Retina (tissue), 1 donor: ENCODE measurements at regions not wholly inside any gene's neighbourhood (a gene's known extent, or its start where the extent isn't known, plus 50 kb on each side); places are given as distances from the start of the nearest gene placed in this dataset.
A peak's percentile ranks its signal among the peaks of the same experiment; 100 is the strongest.
"Not testable (repeated sequence)": the region's sequence is repeated elsewhere in the genome, so short reads cannot be mapped to it uniquely, and the experiment has no call there.

Experiments
- DNase-seq: peaks from one replicate; pipeline ENCODE4 v3.0.0-alpha.2; 2016

DNA sequence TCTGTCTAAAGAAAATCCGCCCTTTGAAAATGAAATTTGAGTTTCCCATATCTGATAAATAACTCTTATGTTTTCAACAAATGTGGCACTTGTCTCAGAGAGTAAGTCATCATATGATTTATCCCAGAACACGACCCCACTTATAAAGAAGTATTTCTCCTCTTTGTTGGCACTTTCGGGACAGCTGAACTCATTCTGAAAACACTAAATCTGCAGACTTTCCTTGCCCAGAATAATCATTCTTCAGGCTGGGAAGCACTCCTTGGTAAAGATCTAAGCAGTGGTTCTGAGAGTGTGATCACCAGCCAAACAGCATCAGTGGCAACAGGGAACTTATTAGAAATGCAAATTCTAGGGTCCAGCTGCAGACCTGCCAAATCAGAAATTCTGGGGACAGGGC, 532.2 kb upstream of the API5 start:
- no peak for DNase-seq

DNA sequence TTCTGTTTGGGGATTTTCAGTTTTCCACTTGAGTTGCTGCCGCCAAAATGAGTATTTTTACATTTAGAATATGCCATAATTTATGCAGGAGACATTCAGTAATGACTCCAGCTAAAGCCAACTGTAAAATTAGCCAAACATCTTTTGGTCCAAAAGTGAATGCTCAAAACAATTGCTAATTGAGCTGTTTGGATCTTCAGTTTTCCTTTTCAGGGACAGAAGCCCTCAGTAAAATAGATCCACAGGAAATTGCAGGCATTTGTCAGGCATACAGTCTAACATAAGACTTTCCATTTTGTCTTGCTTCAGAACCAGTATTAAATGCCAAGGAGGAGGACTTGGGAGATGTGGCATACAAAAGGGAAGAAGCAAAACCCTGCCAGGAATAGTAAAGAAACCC, 524.8 kb upstream of the API5 start:
- DNase-seq: no peak

DNA sequence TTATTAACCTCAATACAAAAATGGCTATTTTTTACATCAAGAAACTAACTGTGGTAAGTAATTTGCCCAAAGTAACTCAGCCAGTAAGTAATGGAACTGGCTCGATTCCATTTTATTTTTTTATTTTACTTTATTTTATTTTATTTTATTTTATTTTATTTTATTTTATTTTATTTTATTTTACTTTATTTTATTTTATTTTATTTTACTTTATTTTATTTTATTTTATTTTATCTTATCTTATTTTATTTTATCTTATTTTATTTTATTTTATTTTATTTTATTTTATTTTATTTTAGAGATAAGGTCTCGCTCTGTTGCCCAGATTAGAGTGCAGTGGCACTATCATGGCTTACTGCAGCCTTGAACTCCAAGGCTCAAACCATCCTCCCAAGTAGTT, 516.3 kb upstream of the API5 start:
- DNase-seq: not testable (repeated sequence)

DNA sequence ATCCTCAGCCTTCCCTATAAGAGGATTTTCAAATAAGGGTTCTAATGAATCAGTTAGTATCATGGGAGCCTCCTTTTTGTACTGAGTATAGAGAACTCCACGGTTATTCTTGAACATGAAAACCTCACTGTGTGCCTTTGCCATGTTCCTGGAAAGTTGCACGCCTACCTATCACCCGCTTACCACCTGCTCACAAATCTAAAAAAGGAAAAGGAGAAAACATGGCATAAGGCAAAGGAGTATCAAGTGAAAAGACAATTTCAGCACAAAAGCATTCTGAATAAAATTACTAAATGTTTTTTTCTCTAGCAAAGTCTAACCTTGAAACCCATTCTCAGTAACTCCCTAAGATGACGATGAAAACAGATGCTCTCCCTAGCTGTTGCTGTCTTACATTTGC, 511.8 kb upstream of the API5 start:
- DNase-seq: no peak

DNA sequence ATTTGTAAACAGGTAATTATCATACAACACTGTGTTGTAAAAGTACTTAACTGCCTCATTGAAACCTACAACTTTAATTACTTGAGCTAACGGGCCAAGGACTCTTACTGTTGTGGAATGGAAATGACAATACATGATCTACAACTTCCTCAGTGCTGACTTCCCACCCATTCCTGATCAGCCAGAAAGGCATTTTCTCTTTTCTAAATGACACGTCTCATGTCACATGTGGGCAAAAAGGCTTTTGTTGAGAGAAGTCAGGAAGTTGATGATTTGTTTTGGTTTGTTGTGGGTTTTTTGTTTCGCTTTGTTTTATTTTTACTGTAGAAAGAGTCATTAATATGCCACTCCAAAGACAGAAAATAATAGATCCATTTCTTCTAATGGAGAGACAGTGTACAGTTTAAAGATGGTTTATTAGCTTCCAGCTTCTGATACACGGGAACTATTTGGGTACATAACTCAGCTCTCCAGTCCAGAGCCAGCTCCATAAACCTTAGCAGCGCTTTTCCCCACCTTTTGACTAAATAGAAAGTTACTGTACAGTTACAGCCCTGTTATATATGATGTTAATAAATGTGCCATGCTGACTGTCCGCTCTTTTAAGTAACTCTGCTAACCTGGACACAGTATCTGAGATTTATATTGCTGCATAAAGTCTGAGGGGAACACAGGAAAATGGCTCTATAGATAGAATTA, 509.4 kb upstream of the API5 start:
- no peak for DNase-seq

DNA sequence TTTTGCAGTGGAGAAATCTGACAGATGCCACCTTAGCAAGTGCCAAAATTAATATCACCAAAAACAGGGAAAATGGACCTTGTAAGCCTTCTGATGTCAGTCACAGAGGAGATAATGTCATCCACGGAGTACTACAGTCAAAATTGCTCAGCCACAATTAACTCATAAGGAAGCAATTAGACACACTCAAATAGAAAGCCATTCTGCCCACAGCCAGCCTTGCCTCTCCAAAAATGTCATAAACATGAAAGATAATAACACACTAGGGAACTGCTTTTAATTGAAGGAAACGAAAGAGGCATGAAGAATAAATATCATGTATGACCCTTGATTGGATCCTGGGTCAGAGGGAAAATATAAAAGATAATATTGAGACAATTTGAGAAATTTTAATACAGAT, 505.6 kb upstream of the API5 start:
- DNase-seq: no peak

DNA sequence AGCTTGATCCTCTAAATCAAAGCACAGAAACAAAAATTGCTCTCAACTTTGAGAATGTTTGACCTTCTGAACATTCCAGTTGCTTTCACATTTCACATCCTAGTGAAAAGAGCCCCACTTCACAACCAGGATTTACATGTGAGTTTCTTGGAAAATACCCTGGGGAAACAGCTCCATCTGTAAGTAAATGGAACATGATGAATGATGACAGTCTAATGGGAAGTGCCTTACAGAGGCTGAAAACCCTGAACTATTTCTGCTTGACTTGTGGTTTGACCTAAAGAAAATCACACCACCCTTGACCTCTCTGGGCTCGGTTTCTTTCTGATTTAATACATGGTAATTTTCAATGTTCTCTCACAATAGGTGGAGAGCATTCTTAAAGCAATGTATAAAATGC, 499.4 kb upstream of the API5 start:
- DNase-seq: peak; percentile 52

DNA sequence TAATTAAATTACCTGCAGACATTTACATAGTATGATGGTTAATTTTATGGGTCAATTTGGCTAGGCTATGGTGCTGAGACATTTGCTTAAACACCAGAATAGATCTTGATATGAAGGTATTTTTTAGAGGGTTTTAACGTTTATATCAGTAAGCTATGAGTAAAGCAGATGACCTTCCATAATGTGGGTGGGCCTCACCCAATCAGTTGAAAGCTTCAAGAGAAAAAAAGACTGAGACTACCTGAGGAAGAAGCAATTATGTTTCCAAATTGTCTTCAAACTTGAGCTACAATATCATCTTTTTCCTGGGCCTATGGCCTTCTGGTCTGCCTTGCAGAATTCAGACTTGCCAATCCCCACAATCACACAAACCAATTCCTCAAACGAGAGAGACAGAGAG, 498.8 kb upstream of the API5 start:
- no peak for DNase-seq

DNA sequence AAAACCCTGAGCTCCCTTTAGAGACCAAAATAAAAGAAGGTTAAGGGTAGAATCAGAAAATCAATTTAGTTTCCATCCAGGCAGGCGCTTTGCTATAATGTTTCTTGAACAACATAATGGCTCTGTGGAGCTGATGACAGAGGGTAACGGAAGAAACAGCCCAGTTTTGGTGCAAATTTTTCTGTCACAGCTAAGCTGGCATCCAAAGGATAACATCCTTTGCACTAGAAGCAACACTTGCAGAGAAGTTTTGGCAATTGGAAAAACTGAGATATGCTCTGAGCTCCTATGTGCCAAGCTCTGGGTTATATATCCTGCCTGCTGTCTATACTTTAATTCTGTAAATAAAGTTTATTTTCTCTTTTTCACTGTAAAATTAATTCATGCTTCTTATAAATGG, 495.3 kb upstream of the API5 start:
- DNase-seq: no peak

DNA sequence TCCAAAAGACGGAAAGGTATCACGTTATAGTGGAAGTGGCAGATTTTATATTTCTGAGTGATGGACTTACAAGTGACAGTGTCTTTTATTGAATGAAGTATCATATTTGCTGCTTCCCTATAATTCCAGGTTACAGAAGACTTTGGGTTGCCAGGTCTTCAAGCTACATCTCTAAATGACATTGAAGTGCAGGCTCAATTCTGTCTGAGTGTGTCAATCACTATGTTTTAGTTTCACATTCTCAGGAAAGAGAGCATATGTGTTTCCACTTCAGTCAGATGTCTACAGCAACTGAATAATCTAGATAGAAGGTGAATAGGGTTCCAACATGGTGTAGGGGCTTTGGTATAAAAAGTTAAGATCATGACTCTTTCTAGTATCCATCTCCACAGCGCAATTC, 492.7 kb upstream of the API5 start:
- DNase-seq: no peak

DNA sequence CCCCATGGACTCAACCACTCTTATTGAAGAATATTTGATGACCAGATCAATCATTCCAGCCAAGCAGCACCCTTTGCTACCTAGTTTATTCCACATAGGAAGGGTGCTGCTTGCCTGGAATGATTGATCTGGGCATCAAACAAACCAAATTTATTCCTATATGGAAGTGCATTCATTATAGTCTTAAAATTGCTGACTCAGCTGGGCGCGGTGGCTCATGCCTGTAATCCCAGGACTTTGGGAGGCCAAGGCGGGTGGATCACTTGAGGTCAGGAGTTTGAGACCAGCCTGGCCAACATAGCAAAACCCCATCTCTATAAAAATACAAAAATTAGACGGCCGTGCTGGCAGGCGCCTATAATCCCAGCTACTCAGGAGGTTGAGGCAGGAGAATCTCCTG, 489.6 kb upstream of the API5 start:
- DNase-seq: not testable (repeated sequence)

DNA sequence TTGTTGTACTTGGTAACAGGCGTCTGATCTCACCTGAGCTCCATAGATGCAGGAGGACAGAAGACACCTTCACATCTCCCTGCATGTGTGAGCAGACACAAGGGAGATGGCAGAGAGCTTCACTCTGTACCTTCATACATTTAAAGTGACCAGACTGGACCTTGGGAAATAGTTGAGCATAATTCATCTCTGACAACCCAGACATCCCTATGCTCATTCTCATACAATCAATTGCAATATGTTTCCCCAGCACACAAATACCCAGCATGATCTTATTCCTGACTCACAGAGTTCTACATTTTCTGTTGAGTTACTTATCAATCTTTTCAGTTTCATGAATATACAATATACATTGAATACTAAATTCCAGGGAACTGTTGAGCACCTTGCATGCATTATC, 488.2 kb upstream of the API5 start:
- DNase-seq: no peak

DNA sequence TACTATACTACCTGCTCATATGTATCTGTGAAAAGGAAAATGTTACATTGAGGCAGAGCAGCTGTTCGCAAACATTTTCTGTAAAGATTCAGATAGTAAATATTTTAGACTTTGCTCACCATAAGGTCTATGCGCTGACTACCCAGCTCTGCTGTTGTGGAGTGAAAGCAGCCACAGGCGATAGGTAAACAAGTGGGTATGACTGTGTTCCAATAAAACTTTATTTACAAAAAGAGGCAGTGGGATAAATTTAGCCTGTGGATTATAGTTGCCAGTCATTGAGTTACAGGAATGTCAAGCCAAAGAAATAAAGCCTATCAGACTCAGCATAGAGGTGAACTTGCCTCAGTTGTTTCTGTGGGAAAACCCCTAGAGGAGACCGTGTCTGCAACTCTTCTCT, 487.7 kb upstream of the API5 start:
- no peak for DNase-seq

DNA sequence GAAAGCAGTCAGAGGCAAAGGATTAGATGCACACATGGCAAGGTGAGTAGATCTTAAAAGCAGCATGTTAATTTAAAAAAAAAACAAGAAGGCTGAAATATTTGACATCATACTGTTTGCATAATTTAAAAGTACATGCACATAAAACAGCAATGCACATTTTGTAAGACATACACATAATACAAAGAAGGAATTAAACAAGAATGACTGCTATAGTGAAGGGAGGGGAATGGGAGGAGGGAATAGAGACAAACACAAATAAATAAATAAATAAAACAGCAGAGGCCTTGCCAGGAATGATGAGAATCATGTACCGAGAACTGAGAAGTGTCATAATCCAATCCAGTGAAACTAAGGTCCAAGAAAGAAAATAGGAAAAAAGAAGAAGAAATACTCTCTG, 486.2 kb upstream of the API5 start:
- no peak for DNase-seq

DNA sequence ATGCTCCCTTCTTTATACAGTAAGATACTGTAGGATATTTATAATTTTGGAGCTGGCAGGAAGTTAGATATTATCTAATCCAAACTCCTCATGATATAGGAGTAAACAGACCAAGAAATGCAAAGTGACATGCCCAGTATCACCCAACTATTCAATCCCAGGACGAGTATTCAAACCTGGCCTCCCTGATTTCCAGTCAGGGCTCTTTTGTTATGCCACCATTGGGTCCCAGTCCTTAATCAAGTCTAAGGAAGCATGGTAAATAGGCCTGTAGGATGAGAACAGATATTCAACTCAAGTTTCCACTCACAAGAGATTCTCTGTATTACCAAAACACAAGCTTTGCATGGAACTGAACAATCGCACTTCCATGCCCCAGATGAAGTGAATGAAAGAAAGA, 484.0 kb upstream of the API5 start:
- DNase-seq: no peak

DNA sequence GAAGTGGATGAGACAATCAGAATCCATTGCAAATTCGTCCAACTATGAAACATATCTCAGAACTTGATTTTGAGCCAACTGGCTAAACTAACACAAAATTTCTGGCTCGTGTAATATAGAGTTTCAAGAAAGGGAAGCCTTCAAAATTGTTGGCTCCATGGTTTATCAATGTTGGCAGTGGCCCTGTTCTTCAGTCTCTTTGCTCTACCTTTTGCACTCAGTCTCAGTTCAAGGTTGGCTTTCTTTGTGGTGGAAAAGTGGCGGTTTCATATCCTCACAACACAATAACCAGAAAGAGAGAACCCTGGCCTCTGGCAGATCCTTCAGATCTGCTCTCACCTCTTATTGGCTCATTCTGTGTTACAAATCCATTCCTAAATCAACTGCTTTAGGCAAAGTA, 473.8 kb upstream of the API5 start:
- no peak for DNase-seq

DNA sequence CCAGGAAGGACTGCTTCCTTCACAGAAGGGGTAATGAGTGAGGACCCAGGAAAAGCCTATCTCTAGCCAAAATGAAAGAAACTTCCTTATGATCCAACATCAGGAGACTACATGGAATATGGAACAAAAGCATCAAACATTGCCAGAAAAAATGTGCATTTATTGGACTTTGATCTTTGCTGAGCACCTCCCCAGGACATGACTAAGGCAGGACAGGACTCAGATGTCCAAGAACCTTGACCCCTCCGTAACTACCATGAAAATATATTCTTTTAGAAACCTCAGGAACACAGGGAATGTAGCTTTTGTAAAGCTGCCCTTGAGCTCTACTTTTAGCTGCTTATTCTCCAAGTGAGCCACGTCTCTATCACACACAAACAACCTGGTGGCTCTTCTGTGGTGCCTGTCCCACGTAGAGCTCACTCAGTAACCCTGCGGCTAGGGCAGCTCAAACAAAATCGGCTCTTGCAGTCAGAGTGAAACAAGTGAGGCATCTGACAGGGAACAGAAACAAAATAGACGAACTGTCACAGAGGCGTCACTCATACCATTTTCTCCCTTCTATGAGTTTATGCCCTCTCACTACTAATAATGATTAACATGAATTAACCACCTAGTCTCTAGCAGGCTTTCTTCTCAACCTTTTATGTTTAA, 471.5 kb upstream of the API5 start:
- no peak for DNase-seq

DNA sequence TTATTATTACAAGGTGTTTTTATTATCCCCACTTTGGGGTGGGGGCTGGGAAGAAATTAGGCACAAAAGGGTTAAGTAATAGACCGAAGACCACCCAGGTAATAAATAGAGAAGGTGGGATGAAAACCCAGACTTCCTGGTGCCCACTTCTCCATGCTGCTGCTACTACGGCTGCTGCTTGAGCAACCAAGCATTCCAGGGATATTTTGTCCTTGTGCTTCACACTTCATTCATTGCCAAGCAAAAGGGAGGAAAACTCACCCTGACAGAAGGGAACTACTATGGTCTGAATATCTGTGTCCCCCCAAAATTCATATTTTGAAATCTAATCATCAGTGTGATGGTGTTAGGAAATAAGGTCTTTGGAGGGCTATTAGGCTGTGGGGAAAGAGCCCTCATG, 470.9 kb upstream of the API5 start:
- DNase-seq: no peak

DNA sequence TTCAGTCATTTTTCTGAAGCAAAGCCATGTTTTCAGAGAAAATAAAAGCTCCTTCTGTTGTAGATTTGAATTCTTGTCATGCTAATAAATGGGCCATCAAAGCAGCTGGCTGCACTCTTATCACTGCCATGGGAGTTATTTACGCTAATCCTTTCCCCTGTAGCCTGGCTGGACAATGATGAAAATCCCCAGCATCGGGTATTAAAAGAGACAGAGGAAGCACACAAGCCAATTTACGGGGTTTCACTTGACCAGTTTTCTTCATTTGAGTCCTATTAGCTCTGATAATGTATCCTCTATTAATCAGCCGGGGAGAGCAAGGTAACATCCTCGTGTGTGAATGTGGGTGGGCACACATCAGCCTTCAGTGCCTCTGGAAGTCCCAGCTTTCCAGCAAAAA, 470.2 kb upstream of the API5 start:
- peak; percentile 12 for DNase-seq

DNA sequence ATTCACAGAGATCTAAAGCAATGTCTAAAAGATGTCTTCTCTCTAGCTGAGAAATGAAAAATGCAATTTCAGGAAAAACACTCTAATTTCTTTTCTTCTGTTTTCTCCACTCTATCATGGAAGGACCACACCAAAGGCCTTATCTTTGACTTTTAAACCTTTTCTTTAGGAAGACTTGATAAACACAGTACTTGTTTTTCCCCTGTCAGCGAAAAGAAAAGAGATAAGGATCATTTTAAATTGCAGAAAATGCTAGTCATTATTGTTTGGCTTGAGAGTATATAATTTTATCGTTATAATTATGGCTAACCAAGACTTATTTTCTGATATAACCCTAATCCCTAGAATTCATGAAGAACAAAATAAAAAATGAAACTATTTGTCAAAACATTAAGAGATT, 462.4 kb upstream of the API5 start:
- no peak for DNase-seq

DNA sequence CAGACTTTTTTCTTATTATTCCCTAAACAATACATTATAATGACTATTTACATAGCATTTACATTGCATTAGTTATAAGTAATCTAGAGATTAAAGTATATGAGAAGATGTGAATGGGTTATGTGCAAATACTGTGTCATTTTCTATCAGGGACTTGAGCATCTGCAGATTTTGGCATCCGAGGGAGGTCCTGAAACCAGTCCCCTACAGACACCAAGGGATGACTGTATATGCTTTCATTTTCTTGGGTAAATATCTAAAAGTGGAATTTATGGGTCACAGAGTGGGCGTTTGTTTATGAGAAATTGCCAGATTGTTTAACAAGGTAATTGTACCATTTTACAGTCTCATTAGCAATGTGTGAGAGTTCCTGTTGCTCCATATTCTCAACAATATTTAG, 454.5 kb upstream of the API5 start:
- DNase-seq: no peak

DNA sequence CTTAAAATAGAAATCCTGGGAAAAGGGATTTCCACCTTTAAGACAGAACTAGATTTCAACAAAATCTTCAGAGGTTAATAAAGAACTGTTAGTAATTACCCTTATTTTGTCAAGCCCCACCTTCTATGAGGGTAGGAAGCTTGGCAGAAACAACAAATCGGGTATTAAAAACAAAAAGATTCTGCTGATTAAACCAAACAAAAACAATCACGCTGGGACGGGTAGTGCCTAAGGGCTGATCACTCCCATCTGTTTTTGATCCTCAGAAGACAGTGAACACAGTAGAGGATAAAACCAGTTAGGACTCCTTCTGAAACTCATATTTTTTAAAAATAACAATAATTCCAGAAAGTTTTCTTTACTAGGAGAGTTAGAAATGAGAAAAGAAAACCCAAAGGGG, 441.3 kb upstream of the API5 start:
- no peak for DNase-seq

DNA sequence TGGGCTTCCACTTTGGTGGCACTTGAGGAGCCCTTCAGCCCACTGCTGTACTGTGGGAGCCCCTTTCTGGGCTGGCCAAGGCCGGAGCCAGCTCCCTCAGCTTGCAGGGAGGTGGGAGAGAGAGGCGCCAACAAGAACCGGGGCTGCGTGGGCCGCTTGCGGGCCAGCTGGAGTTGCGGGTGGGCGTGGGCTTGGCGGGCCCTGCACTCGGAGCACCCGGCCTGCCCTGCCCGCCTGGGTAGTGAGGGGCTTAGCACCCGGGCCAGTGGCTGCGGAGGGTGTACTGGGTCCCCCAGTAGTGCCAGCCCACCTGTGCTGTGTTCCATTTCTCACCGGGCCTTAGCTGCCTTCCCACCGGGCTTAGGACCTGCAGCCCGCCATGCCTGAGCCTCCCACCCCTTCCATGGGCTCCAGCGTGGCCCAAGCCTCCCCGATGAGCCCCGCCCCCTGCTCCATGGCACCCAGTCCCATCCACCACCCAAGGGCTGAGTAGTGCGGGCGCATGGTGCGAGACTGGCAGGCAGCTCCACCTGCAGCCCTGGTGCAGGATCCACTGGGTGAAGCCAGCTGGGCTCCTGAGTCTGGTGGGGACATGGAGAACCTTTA, 437.9 kb upstream of the API5 start:
- DNase-seq: not testable (repeated sequence)

DNA sequence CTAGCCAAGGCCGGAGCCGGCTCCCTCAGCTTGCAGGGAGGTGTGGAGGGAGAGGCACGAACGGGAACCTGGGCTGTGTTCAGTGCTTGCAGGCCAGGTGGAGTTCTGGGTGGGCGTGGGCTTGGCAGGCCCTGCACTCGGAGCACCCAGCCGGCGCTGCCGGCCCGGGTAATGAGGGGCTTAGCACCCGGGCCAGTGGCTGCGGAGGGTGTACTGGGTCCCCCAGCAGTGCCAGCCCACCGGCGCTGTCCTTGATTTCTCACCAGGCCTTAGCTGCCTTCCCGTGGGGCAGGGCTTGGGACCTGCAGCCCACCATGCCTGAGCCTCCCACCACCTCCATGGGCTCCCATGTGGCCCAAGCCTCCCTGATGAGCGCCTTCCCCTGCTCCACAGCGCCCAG, 430.5 kb upstream of the API5 start:
- DNase-seq: not testable (repeated sequence)

DNA sequence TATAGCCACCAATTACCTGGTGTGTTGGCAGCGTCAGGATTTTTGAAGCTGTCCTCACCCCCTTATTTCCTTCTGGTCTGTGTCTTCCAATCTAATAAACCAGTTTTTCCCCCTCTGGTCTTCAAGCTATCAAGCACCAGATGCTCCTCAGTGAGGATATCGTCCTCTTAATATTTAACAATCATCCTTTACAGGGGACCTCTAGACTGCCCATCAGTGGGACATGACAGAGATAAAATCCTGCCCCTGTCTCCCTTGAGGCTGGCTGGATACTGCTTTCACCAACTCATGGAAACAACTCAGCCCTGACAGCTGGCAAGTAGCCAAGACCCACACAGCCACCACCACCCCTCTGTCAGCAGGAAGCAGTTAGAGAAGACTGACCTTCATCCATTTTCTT, 421.0 kb upstream of the API5 start:
- no peak for DNase-seq
